ENCODE measurements at regions not wholly inside any gene's neighbourhood (a gene's known extent, or its start where the extent isn't known, plus 50 kb on each side); places are given as distances from the start of the nearest gene placed in this dataset.

DNA sequence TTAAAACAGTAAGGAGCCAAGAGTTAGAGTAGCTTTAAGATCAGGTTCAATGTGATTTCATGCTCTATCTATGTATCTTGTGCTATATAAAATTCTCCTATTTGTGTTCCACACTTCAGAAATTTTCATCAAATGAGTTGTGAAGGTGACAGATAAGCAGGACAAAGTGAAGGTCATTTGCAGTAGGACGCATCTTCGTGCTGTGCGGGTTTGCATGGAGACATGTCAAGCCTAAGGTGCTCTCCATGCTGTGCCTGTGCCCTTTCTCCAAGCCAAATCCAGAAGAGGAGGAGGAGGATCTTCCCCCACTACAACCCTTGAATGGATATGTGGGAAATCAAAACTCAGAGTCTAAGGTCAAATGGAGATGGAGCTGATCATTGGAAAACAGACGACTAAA lies 147.3 kb upstream of the NEDD9 start:
- Histone ChIP-seq H4K20me1 (ENCODE audit: insufficient read depth, low read length) (no peaks in the 10 kb centered on the region), H3K9me1 (ENCODE audit: insufficient read depth, low read length) (no peaks in the 10 kb centered on the region), H3K4me2 (ENCODE audit: low read depth, low read length) (no peak overlapping the region), H3K4me1 (ENCODE audit: control insufficient read depth, insufficient read depth, low read length) (no peaks in the 10 kb centered on the region; the same call in 1 of the 2 replicates), H3K79me1 (ENCODE audit: low read depth in 1 of 2, low read length in 2 of 2) (no peaks in the 10 kb centered on the region), H4K8ac (ENCODE audit: low read depth in 2 of 2, low read length in 2 of 2) (no peak overlapping the region), H3K27ac (ENCODE audit: insufficient read depth, low read length) (no peak overlapping the region), H3K4ac (ENCODE audit: low read depth, low read length) (no peak overlapping the region), H2AK9ac (replicated peaks; ENCODE audit: low read depth, low read length, poor library complexity) (no peak overlapping the region), H3K56ac (ENCODE audit: extremely low read depth, insufficient read depth, low read length) (no peak overlapping the region), H3K36me3 (ENCODE audit: control insufficient read depth, insufficient read depth, low read length) (no peaks in the 10 kb centered on the region), H2BK120ac (ENCODE audit: low read depth, low read length) (no peak overlapping the region), H3K14ac (replicated peaks; ENCODE audit: low read depth, low read length) (no peak overlapping the region), H4K91ac (ENCODE audit: insufficient read depth, low read depth, low read length) (no peak overlapping the region), H3K18ac (ENCODE audit: low read depth, low read length) (no peak overlapping the region), H3K23ac (ENCODE audit: low read depth, low read length) (no peak overlapping the region), H2BK15ac (ENCODE audit: low read depth, low read length) (no peak overlapping the region), H3K9me3 (ENCODE audit: control insufficient read depth, insufficient read depth, low read length) (no peaks in the 10 kb centered on the region), H2BK5ac (ENCODE audit: low read depth, low read length, poor library complexity, severe bottlenecking) (no peak overlapping the region), H3K27me3 (ENCODE audit: control insufficient read depth, insufficient read depth, low read length) (peaks cover 2% of the 10 kb centered on the region; the same call in 1 of the 2 replicates), H2BK20ac (ENCODE audit: low read depth, low read length) (no peak overlapping the region), H4K5ac (ENCODE audit: low read depth, low read length) (no peak overlapping the region), H2AK5ac (ENCODE audit: low read depth, low read length) (no peak overlapping the region), H3K9ac (ENCODE audit: low read depth, low read length) (no peak overlapping the region), H3K4me3 (ENCODE audit: insufficient read depth, low read depth, low read length) (no peak overlapping the region), H2AFZ (replicated peaks; ENCODE audit: low read length, poor library complexity) (no peak overlapping the region)
- ATAC-seq (ENCODE audit: low read depth), result no peak
- in situ Hi-C loops (cut with MboI; ENCODE audit: low sequenced_read_pairs), result no loop called here
- no TSS peak for BruUV-seq (replicated peaks)
- ChIA-PET POLR2A (ENCODE audit: unreplicated experiment) (no interaction called here), CTCF (no interaction called here)
- WGBS, 2 experiments (ENCODE audit: extremely low coverage in 2 of 2, insufficient read length in 1 of 2), result no CpG with 5 or more reads among the region's 4 CpGs
- intact Hi-C loops (cut with micrococcal nuclease), result no loop called here
- dilution Hi-C loops (cut with HindIII; ENCODE audit: low sequenced_read_pairs, unreplicated experiment), result no loop called here
- DNase-seq, result no peak
- no peak for TF ChIP-seq RFX5 (IDR thresholded peaks at IDR 0.05; ENCODE audit: low read depth, low read length)
- no peak for TF ChIP-seq NFE2L2 (IDR thresholded peaks at IDR 0.05; ENCODE audit: low read depth, low read length)
